NCI-H460 (cell line): ENCODE measurements at regions not wholly inside any gene's neighbourhood (a gene's known extent, or its start where the extent isn't known, plus 50 kb on each side); places are given as distances from the start of the nearest gene placed in this dataset.

Experiments used
- DNase-seq: peaks from one replicate; pipeline ENCODE4 v3.0.0-alpha.2; 2016; ENCODE audit warnings: low read depth; ENCODE audit errors: extremely low read depth

GRCh38 chr9:109830545-109830944 is 50.5 kb downstream of the PALM2AKAP2 start:
- no peak for DNase-seq

GRCh38 chr9:109831998-109832658 is 52.1 kb downstream of the PALM2AKAP2 start:
- DNase-seq: no peak

- no peak for DNase-seq
Observed at GRCh38 chr9:109834855-109835254, 54.9 kb downstream of the PALM2AKAP2 start.

- no peak for DNase-seq
Observed at GRCh38 chr9:109843641-109844040, 63.6 kb downstream of the PALM2AKAP2 start.

- DNase-seq: no peak
Observed at GRCh38 chr9:109845226-109845625, 65.2 kb downstream of the PALM2AKAP2 start.

- DNase-seq: no peak
Observed at GRCh38 chr9:109846776-109847175, 66.8 kb downstream of the PALM2AKAP2 start.

- no peak for DNase-seq
Observed at GRCh38 chr9:109852556-109852955, 72.6 kb downstream of the PALM2AKAP2 start.

- no peak for DNase-seq
Observed at GRCh38 chr9:109855540-109855939, 75.5 kb downstream of the PALM2AKAP2 start.

- DNase-seq: no peak
Observed at GRCh38 chr9:109856785-109857184, 76.8 kb downstream of the PALM2AKAP2 start.

- no peak for DNase-seq
Observed at GRCh38 chr9:109857336-109857735, 77.3 kb downstream of the PALM2AKAP2 start.

GRCh38 chr9:109859447-109859846 is 79.4 kb downstream of the PALM2AKAP2 start:
- no peak for DNase-seq

- no peak for DNase-seq
Observed at GRCh38 chr9:109860521-109860920, 80.5 kb downstream of the PALM2AKAP2 start.

- DNase-seq: no peak
Observed at GRCh38 chr9:109861499-109861898, 81.5 kb downstream of the PALM2AKAP2 start.

- no peak for DNase-seq
Observed at GRCh38 chr9:109861918-109862317, 81.9 kb downstream of the PALM2AKAP2 start.

- no peak for DNase-seq
Observed at GRCh38 chr9:109862452-109862851, 82.5 kb downstream of the PALM2AKAP2 start.

- DNase-seq: no peak
Observed at GRCh38 chr9:109863961-109864360, 84.0 kb downstream of the PALM2AKAP2 start.

- DNase-seq: no peak
Observed at GRCh38 chr9:109865521-109865920, 85.5 kb downstream of the PALM2AKAP2 start.

- no peak for DNase-seq
Observed at GRCh38 chr9:109868207-109868606, 88.2 kb downstream of the PALM2AKAP2 start.

GRCh38 chr9:109868722-109869121 is 88.7 kb downstream of the PALM2AKAP2 start:
- DNase-seq: no peak

- DNase-seq: no peak
Observed at GRCh38 chr9:109870365-109870764, 90.4 kb downstream of the PALM2AKAP2 start.

GRCh38 chr9:109872901-109873300 is 92.9 kb downstream of the PALM2AKAP2 start:
- no peak for DNase-seq

GRCh38 chr9:109875495-109876129 is 95.6 kb downstream of the PALM2AKAP2 start:
- no peak for DNase-seq
